ENCODE measurements at regions not wholly inside any gene's neighbourhood (a gene's known extent, or its start where the extent isn't known, plus 50 kb on each side); places are given as distances from the start of the nearest gene placed in this dataset.

GRCh38 chr14:104467641-104468040 is 111.9 kb upstream of the C14orf180 start:
- no peaks in the 10 kb centered on the region for H3K4me1 Mint-ChIP-seq
- H3K36me3 Mint-ChIP-seq (ENCODE audit: low read depth) = no peaks in the 10 kb centered on the region; the same call in 2 of the 3 replicates
- peaks cover 21% of the 10 kb centered on the region for H3K27me3 Mint-ChIP-seq (ENCODE audit: insufficient read depth, low read depth, poor library complexity)

More at GRCh38 chr14:104467641-104468040, 111.9 kb upstream of the C14orf180 start:
- H3K4me2 ChIP-seq = no peak overlapping the region
- H3K79me2 ChIP-seq (replicated peaks; ENCODE audit: insufficient read depth) = no peaks in the 10 kb centered on the region
- no peak overlapping the region for H3K4me3 Mint-ChIP-seq
- H3K27ac ChIP-seq (ENCODE audit: low read depth) = no peak overlapping the region
- H2AFZ ChIP-seq = no peak overlapping the region
- TF ChIP-seq POLR2AphosphoS5 (IDR thresholded peaks at IDR 0.05; ENCODE audit: low read depth) (no peak), REST (IDR thresholded peaks at IDR 0.05; ENCODE audit: unreplicated experiment) (no peak), NANOG (IDR thresholded peaks at IDR 0.05; ENCODE audit: borderline replicate concordance) (no peak), ZNF331 (CRISPR knock-in tag; IDR thresholded peaks at IDR 0.05; ENCODE audit: low read depth) (no peak), ZNF114 (CRISPR knock-in tag; IDR thresholded peaks at IDR 0.05) (no peak), EZH2 (IDR thresholded peaks at IDR 0.05; ENCODE audit: low read depth, unreplicated experiment) (no peak), STAT1 (IDR thresholded peaks at IDR 0.05; ENCODE audit: unreplicated experiment) (no peak), EZH2phosphoT487 (IDR thresholded peaks at IDR 0.05; ENCODE audit: unreplicated experiment) (no peak), JUNB (IDR thresholded peaks at IDR 0.05; ENCODE audit: unreplicated experiment) (no peak), CREB1 (CRISPR knock-in tag; IDR thresholded peaks at IDR 0.05; ENCODE audit: low read depth) (no peak)
- TF ChIP-seq, protein P1, sequence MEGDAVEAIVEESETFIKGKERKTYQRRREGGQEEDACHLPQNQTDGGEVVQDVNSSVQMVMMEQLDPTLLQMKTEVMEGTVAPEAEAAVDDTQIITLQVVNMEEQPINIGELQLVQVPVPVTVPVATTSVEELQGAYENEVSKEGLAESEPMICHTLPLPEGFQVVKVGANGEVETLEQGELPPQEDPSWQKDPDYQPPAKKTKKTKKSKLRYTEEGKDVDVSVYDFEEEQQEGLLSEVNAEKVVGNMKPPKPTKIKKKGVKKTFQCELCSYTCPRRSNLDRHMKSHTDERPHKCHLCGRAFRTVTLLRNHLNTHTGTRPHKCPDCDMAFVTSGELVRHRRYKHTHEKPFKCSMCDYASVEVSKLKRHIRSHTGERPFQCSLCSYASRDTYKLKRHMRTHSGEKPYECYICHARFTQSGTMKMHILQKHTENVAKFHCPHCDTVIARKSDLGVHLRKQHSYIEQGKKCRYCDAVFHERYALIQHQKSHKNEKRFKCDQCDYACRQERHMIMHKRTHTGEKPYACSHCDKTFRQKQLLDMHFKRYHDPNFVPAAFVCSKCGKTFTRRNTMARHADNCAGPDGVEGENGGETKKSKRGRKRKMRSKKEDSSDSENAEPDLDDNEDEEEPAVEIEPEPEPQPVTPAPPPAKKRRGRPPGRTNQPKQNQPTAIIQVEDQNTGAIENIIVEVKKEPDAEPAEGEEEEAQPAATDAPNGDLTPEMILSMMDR (conservative IDR thresholded peaks at IDR 0.05; ENCODE audit: low read depth in 2 of 2) = no peak
- TF ChIP-seq, protein P2, sequence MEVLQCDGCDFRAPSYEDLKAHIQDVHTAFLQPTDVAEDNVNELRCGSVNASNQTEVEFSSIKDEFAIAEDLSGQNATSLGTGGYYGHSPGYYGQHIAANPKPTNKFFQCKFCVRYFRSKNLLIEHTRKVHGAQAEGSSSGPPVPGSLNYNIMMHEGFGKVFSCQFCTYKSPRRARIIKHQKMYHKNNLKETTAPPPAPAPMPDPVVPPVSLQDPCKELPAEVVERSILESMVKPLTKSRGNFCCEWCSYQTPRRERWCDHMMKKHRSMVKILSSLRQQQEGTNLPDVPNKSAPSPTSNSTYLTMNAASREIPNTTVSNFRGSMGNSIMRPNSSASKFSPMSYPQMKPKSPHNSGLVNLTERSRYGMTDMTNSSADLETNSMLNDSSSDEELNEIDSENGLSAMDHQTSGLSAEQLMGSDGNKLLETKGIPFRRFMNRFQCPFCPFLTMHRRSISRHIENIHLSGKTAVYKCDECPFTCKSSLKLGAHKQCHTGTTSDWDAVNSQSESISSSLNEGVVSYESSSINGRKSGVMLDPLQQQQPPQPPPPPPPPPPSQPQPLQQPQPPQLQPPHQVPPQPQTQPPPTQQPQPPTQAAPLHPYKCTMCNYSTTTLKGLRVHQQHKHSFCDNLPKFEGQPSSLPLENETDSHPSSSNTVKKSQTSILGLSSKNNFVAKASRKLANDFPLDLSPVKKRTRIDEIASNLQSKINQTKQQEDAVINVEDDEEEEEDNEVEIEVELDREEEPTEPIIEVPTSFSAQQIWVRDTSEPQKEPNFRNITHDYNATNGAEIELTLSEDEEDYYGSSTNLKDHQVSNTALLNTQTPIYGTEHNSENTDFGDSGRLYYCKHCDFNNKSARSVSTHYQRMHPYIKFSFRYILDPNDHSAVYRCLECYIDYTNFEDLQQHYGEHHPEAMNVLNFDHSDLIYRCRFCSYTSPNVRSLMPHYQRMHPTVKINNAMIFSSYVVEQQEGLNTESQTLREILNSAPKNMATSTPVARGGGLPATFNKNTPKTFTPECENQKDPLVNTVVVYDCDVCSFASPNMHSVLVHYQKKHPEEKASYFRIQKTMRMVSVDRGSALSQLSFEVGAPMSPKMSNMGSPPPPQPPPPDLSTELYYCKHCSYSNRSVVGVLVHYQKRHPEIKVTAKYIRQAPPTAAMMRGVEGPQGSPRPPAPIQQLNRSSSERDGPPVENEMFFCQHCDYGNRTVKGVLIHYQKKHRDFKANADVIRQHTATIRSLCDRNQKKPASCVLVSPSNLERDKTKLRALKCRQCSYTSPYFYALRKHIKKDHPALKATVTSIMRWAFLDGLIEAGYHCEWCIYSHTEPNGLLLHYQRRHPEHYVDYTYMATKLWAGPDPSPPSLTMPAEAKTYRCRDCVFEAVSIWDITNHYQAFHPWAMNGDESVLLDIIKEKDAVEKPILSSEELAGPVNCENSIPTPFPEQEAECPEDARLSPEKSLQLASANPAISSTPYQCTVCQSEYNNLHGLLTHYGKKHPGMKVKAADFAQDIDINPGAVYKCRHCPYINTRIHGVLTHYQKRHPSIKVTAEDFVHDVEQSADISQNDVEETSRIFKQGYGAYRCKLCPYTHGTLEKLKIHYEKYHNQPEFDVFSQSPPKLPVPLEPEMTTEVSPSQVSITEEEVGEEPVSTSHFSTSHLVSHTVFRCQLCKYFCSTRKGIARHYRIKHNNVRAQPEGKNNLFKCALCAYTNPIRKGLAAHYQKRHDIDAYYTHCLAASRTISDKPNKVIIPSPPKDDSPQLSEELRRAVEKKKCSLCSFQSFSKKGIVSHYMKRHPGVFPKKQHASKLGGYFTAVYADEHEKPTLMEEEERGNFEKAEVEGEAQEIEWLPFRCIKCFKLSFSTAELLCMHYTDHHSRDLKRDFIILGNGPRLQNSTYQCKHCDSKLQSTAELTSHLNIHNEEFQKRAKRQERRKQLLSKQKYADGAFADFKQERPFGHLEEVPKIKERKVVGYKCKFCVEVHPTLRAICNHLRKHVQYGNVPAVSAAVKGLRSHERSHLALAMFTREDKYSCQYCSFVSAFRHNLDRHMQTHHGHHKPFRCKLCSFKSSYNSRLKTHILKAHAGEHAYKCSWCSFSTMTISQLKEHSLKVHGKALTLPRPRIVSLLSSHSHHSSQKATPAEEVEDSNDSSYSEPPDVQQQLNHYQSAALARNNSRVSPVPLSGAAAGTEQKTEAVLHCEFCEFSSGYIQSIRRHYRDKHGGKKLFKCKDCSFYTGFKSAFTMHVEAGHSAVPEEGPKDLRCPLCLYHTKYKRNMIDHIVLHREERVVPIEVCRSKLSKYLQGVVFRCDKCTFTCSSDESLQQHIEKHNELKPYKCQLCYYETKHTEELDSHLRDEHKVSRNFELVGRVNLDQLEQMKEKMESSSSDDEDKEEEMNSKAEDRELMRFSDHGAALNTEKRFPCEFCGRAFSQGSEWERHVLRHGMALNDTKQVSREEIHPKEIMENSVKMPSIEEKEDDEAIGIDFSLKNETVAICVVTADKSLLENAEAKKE (CRISPR knock-in tag; IDR thresholded peaks at IDR 0.05) = no peak
- TF ChIP-seq, protein P3, sequence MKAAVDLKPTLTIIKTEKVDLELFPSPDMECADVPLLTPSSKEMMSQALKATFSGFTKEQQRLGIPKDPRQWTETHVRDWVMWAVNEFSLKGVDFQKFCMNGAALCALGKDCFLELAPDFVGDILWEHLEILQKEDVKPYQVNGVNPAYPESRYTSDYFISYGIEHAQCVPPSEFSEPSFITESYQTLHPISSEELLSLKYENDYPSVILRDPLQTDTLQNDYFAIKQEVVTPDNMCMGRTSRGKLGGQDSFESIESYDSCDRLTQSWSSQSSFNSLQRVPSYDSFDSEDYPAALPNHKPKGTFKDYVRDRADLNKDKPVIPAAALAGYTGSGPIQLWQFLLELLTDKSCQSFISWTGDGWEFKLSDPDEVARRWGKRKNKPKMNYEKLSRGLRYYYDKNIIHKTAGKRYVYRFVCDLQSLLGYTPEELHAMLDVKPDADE (IDR thresholded peaks at IDR 0.05) = no peak
- no peaks in the 10 kb centered on the region for H3K36me3 ChIP-seq (ENCODE audit: insufficient read depth)
- DNase-seq (ENCODE audit: low spot score) (no peak), ATAC-seq (no peak)
- H3K9me2 ChIP-seq (ENCODE audit: insufficient read depth) = no peaks in the 10 kb centered on the region
- no peaks in the 10 kb centered on the region for H4K20me1 ChIP-seq (replicated peaks; ENCODE audit: insufficient read depth)
- no peak overlapping the region for H3K27ac Mint-ChIP-seq
- no peaks in the 10 kb centered on the region for H3F3A ChIP-seq (replicated peaks; ENCODE audit: low read depth)
- no peak overlapping the region for H3K4me3 ChIP-seq
- H3K9me3 Mint-ChIP-seq = peaks cover 2% of the 10 kb centered on the region; the same call in 1 of the 3 replicates
- peaks cover 14% of the 10 kb centered on the region for H3K27me3 ChIP-seq (ENCODE audit: insufficient read depth)
- no peaks in the 10 kb centered on the region for H3K4me1 ChIP-seq (ENCODE audit: insufficient read depth)

Measured in GM23338 (cell line).